OCI-LY1 (cell line): ENCODE measurements at regions not wholly inside any gene's neighbourhood (a gene's known extent, or its start where the extent isn't known, plus 50 kb on each side); places are given as distances from the start of the nearest gene placed in this dataset.

ENCODE experiments used
- H2AFZ ChIP-seq: fragments of 200-600 bp; sonication (generic), shearing (Covaris generic); 2 replicates; pipeline ENCODE4 v1.6.0; 2014; ENCODE audit warnings: antibody characterized with exemption, mild to moderate bottlenecking, low read length
- H3F3A ChIP-seq: fragments of 200-600 bp; sonication (generic), shearing (Covaris generic); 2 replicates; pipeline ENCODE4 v1.6.0; 2014; ENCODE audit warnings: mild to moderate bottlenecking, antibody characterized with exemption, low read length, moderate library complexity; ENCODE audit not compliant: insufficient read depth
- H3K27ac ChIP-seq: fragments of 200-600 bp; sonication (generic); 2 replicates; pipeline ENCODE4 v1.5.1; 2014; ENCODE audit warnings: low read length, mixed run types, mild to moderate bottlenecking, low read depth; ENCODE audit not compliant: poor library complexity, severe bottlenecking
- H3K27me3 ChIP-seq: fragments of 200-600 bp; sonication (generic); 2 replicates; pipeline ENCODE4 v1.6.0; 2014; ENCODE audit warnings: antibody characterized with exemption, mild to moderate bottlenecking, low read length, moderate library complexity; ENCODE audit not compliant: insufficient read depth
- H3K36me3 ChIP-seq: fragments of 200-600 bp; sonication (generic); 2 replicates; pipeline ENCODE4 v1.6.1; 2014; ENCODE audit warnings: mild to moderate bottlenecking, antibody characterized with exemption, low read length, moderate library complexity, mixed read lengths; ENCODE audit not compliant: insufficient read depth
- H3K4me1 ChIP-seq: fragments of 200-600 bp; sonication (generic); 2 replicates; pipeline ENCODE4 v1.5.1; 2014; ENCODE audit warnings: mild to moderate bottlenecking, low read length, moderate library complexity; ENCODE audit not compliant: insufficient read depth, severe bottlenecking
- H3K4me2 ChIP-seq: fragments of 200-600 bp; sonication (generic), shearing (Covaris generic); 2 replicates; pipeline ENCODE4 v1.6.1; 2014; ENCODE audit warnings: low read length
- H3K4me3 ChIP-seq: fragments of 200-600 bp; sonication (generic); 2 replicates; pipeline ENCODE4 v1.5.1; 2014; ENCODE audit warnings: low read length, low read depth, mild to moderate bottlenecking, mixed read lengths; ENCODE audit not compliant: poor library complexity, severe bottlenecking
- H3K79me2 ChIP-seq: fragments of 200-600 bp; shearing (Covaris generic); 2 replicates; pipeline ENCODE4 v1.6.1; 2016; ENCODE audit warnings: mixed run types, low read length, mixed read lengths; ENCODE audit not compliant: insufficient read depth
- H3K9ac ChIP-seq: fragments of 200-600 bp; sonication (generic), shearing (Covaris generic); 2 replicates; pipeline ENCODE4 v1.6.1; 2014; ENCODE audit warnings: mild to moderate bottlenecking, low read length, mixed read lengths
- H3K9me2 ChIP-seq: fragments of 200-600 bp; sonication (generic), shearing (Covaris generic); 2 replicates; pipeline ENCODE4 v1.6.1; 2014; ENCODE audit warnings: low read depth, mild to moderate bottlenecking, low read length, mixed read lengths
- H3K9me3 ChIP-seq: fragments of 200-600 bp; shearing (Covaris generic); 2 replicates; pipeline ENCODE4 v1.6.1; 2014; ENCODE audit warnings: low read length, mixed read lengths
- H4K20me1 ChIP-seq: fragments of 200-600 bp; sonication (generic), shearing (Covaris generic); 2 replicates; pipeline ENCODE4 v1.6.0; 2016; ENCODE audit warnings: mild to moderate bottlenecking, low read length; ENCODE audit not compliant: insufficient read depth
- CTCF ChIP-seq: fragments of 200-600 bp; sonication (generic), shearing (Covaris generic); IDR thresholded peaks from 2 replicates; pipeline ENCODE4 v1.5.1; 2017; ENCODE audit warnings: mild to moderate bottlenecking, antibody characterized with exemption, low read length, moderate library complexity, mixed read lengths
- EZH2 ChIP-seq: fragments of 200-600 bp; sonication (generic), shearing (Covaris generic); IDR thresholded peaks from 2 replicates; pipeline ENCODE4 v1.8.0; 2017; ENCODE audit warnings: borderline replicate concordance, mixed run types, mild to moderate bottlenecking, antibody characterized with exemption, low read length, moderate library complexity, mixed read lengths

GRCh38 chr7:46129831-46130230, 208.8 kb upstream of the IGFBP3 start:
- no peaks in the 10 kb centered on the region for H3K79me2 ChIP-seq
- H3K27ac ChIP-seq: no peak overlapping the region
- H3K27me3 ChIP-seq: no peaks in the 10 kb centered on the region
- H3K9me2 ChIP-seq: no peaks in the 10 kb centered on the region
- no peaks in the 10 kb centered on the region for H3K9me3 ChIP-seq
- no peaks in the 10 kb centered on the region for H4K20me1 ChIP-seq
- H3F3A ChIP-seq: no peaks in the 10 kb centered on the region
- no peaks in the 10 kb centered on the region for H3K36me3 ChIP-seq
- no peak overlapping the region for H2AFZ ChIP-seq
- no peak overlapping the region for H3K9ac ChIP-seq
- H3K4me2 ChIP-seq: no peak overlapping the region
- no peak for TF ChIP-seq EZH2
- no peak for TF ChIP-seq CTCF
- no peaks in the 10 kb centered on the region for H3K4me1 ChIP-seq
- no peak overlapping the region for H3K4me3 ChIP-seq

- H4K20me1 ChIP-seq: no peaks in the 10 kb centered on the region
- no peak overlapping the region for H3K4me2 ChIP-seq
- H3K36me3 ChIP-seq: no peaks in the 10 kb centered on the region
- H3K4me1 ChIP-seq: no peaks in the 10 kb centered on the region
- H3F3A ChIP-seq: no peaks in the 10 kb centered on the region
- H2AFZ ChIP-seq: no peak overlapping the region
- no peak overlapping the region for H3K4me3 ChIP-seq
- H3K79me2 ChIP-seq: no peaks in the 10 kb centered on the region
- H3K9me3 ChIP-seq: no peaks in the 10 kb centered on the region
- H3K27ac ChIP-seq: no peak overlapping the region
- no peaks in the 10 kb centered on the region for H3K9me2 ChIP-seq
- TF ChIP-seq EZH2 (no peak), CTCF (no peak)
- no peaks in the 10 kb centered on the region for H3K27me3 ChIP-seq
- H3K9ac ChIP-seq: no peak overlapping the region
Measured at GRCh38 chr7:46127814-46128213, 206.7 kb upstream of the IGFBP3 start.

- no peaks in the 10 kb centered on the region for H3K4me1 ChIP-seq
- H3K27ac ChIP-seq: no peak overlapping the region
- TF ChIP-seq EZH2 (no peak), CTCF (no peak)
- H3K9me3 ChIP-seq: no peaks in the 10 kb centered on the region
- no peaks in the 10 kb centered on the region for H3K27me3 ChIP-seq
- no peaks in the 10 kb centered on the region for H4K20me1 ChIP-seq
- no peak overlapping the region for H3K4me2 ChIP-seq
- H3K36me3 ChIP-seq: no peaks in the 10 kb centered on the region
- no peak overlapping the region for H3K9ac ChIP-seq
- H2AFZ ChIP-seq: no peak overlapping the region
- no peaks in the 10 kb centered on the region for H3K79me2 ChIP-seq
- H3F3A ChIP-seq: no peaks in the 10 kb centered on the region
- no peaks in the 10 kb centered on the region for H3K9me2 ChIP-seq
- no peak overlapping the region for H3K4me3 ChIP-seq
Measured at GRCh38 chr7:46126675-46127300, 205.7 kb upstream of the IGFBP3 start.
